HG02943 (cell line): ENCODE measurements at regions not wholly inside any gene's neighbourhood (a gene's known extent, or its start where the extent isn't known, plus 50 kb on each side); places are given as distances from the start of the nearest gene placed in this dataset.
"Not testable (repeated sequence)": the region's sequence is repeated elsewhere in the genome, so short reads cannot be mapped to it uniquely, and the experiment has no call there.

Experiments used
- ATAC-seq: cut with Tn5 transposase; IDR thresholded peaks from one replicate; pipeline ENCODE4 v1.9.1; 2021; ENCODE audit warnings: mild to moderate bottlenecking, low read depth, moderate library complexity; ENCODE audit not compliant: unreplicated experiment

DNA sequence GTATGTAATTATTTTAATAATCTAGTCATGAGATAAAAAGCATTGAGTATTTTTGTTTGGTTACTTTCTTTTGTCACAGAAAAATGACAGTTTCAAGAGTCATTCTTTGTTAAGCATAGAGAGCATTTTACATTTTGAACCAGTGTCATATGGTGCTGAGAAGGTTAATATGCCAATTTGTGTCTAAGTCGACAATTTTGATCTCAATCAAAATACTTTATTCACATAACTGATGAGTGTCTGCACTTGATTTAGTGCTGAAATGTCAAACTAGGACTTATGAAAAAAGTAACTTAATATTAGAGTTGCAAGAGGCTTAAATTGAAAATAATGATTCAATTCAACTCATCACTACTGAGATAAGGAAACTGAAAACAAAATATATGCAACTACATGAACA lies 1804.6 kb upstream of the ACO1 start:
- no peak for ATAC-seq

DNA sequence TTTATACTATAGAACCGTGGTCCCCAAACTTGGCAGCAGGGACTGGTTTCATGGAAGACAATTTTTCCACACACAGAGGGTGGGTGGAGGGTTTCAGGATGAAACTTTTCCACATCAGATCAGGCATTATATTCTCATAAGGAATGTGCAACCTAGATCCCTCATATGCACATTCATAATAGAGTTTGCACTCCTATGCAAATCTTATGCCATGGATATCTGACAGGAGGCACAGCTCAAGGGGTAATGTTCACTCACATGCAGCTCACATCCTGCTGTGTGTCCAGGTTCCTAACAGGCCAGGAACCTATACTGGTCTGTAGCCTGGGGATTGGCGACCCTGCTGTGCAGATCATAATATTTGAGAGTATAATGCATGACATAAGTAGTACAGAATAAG lies 1802.2 kb upstream of the ACO1 start:
- no peak for ATAC-seq

DNA sequence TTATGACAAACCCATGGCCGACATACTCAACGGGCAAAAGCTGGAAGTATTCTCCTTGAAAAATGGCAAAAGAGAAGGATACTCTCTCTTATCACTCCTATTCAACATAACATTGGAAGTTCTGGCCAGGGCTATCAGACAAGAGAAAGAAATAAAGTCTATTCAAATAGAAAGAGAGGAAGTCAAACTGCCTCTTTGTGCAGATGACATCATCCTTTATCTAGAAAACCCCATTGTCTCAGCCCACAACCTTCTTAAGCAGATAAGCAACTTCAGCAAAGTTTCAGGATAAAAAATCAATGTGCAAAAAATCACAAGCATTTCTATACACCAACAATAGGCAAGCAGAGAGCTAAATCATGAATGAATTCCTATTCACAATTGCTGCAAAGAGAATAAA lies 1799.9 kb upstream of the ACO1 start:
- no peak for ATAC-seq

DNA sequence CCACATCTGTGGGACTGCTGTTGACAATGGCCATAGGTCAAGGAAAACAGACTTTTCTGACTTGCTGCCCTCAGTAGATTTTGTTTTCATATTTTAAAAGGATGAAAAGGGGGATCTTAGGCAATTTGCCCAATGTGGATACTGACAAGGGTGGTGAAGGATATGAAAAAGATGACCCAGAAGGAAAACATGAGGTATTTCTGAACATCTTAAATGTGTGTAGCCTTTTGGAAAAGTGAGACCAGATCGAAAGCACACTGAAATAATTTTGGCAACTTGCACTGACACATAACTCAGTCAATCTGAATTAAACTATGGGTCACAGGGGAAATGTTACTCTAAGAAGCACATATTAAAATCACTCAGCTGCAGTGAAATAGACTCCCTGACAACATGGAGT lies 1793.0 kb upstream of the ACO1 start:
- ATAC-seq = no peak

DNA sequence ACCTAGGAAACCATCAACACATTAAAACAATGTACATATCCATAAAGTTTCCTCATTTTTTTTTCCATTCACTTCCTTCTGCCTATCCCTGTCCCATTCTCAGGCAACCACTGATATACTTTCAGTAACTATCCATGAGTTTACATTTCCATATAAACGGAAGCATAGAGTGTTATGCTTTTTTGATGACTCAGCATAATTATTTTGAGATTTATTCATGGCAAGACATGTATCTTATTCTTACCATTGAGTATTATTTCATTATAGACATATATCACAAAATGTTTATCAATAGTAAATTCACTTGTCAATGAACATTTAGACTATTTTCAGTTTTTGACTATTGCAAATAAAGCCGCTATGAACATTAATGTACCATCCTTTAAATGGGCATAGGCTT lies 1786.8 kb upstream of the ACO1 start:
- ATAC-seq = no peak

DNA sequence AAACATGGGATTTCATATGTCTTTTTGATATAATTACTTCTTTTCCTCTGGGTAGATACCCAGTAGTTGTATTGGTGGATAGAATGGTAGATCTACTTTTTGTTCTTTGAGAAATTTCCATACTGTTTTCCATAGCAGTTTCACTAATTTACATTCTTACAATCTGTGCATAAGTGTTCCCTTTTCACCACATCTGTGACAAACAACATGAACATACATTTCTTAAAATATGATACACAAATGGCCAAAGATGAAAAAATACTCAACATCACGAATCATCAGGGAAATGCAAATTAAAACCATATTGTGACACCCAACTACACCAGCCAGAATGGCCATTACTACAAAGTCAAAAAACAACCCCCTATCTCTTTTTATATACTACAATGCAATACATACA lies 1778.5 kb upstream of the ACO1 start:
- no peak for ATAC-seq

DNA sequence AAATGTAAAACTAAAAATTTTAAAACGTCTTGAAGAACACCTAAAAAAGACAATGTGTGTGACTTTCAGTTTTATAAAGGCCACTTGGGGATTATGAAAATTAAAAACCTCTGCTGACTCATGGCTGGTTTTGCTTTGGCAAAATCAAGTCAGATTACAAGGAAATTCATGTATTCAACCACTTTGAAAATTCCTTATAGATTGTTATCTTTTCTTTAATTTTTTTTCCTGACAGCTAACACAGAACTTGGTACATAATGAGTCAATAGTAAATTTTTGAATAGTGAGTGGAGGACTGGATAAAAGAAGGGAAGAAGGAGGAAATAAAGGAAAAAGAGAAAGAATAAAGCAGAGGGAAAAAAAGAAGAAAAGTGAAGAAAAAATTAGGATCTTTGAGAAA lies 1774.7 kb upstream of the ACO1 start:
- ATAC-seq = no peak

DNA sequence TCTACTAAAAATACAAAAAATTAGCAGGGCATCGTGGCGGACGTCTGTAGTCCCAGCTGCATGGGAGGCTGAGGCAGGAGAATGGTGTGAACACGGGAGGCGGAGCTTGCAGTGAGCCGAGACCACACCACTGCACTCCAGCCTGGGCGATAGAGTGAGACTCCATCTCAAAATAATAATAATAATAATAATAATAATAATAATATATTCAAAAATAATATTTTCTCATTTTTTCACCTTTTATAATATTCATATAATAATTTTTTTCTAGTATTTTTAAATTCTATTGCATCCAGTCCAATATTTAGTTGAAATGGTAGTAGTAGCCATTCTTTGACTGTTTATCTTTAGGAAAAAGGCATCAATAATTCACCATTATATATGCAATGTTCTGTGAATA lies 1767.7 kb upstream of the ACO1 start:
- ATAC-seq = not testable (repeated sequence)

DNA sequence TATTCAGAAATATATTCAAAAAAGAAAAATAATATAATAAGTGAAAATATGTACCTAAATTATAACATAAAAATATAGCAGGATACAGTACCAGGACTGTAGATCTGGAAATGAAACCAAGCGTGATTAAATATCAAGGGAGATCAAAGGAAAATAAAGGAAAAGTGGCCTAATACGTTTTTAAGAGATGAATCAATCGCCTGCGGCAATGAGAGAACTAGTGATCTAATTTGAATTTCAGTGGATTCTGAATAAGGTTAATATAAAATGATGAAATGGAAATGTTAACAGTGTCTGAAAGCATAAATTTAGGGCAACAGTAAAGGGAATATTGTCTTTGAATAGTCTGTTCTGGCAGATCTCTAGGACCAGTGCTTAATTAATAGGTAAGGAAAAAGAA lies 1761.9 kb upstream of the ACO1 start:
- ATAC-seq = no peak

DNA sequence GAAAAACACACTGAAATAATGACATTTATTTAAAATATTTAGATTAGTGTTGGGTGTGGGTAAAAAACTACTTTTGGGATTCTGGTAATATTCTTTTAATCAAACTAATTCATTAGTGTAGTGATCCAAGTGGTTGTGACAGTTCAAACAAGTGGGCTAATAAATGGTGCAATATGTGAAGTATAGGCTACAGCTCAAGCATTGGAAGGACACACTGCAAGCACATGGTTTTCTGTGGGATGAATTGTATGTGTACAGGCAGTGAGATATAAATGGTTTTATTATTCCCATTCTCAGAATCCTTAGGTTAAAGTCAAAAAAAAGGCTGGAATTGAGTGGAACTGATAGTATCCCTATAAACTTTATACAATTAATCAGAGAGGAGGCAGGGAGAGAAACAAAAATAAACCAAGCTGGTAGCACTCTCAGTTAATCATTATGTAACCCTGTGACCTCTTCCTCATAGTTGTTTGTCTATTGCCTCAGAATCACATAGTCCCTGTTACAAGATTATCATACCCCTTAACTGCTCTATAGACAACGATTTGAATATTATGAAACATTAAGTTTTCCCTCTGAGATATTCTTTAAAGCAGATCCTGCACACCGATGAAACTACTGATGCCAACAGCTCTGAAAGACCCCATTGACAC lies 1755.4 kb upstream of the ACO1 start:
- no peak for ATAC-seq

DNA sequence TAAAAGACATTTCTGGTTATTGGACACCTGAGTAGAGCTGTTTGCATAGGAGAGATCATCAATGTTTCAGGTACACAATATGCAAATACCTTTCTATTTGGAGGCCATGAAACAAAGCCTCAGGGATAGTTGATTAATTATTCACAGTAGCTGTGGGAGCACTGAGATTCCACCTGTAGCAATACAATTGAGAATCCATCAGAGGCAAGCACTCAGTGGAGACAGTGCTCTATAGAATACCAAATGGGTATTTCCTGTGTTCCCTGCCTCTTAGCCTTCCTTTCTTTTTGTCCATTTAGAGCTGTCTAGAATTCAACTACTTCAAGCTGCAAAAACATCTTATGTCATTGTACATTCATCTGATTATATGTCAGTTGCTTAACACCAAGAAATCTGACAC lies 1754.0 kb upstream of the ACO1 start:
- ATAC-seq = no peak

DNA sequence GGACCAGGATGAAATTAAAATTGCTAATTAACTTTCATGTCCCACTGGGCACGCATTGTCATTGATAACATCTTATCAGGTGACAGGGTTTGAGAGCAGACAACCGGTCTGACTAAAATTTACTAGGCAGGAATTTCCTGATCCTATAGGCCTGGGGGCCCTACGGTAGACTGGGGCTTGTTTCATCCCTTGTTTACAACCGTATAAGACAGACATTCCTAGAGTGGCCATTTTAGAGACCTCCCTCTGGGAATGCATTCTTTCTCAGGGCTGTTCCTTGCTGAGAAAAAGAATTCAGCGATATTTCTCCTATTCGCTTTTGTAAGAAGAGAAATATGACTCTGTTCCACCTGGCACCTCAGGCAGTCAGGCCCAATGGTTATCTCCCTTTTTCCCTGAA lies 1737.8 kb upstream of the ACO1 start:
- ATAC-seq = not testable (repeated sequence)

DNA sequence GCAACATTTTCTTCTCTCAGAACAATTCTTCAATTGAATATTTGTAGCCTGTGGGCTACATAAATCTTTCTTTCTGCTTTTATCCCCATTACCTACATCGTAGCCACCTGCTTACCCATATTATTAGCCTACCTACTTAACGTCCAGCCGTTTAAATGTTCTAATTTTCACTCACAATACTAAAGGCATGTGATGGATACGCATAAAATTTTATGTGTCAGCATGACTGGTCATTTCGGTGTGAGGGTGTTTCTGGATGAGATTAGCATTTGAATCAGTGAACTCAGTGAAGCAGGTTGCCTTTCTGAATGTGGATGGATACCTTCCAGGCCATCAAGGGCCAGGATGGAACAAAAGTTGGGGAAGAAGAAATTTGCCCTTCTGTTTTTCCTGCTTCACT lies 1722.5 kb upstream of the ACO1 start:
- no peak for ATAC-seq

DNA sequence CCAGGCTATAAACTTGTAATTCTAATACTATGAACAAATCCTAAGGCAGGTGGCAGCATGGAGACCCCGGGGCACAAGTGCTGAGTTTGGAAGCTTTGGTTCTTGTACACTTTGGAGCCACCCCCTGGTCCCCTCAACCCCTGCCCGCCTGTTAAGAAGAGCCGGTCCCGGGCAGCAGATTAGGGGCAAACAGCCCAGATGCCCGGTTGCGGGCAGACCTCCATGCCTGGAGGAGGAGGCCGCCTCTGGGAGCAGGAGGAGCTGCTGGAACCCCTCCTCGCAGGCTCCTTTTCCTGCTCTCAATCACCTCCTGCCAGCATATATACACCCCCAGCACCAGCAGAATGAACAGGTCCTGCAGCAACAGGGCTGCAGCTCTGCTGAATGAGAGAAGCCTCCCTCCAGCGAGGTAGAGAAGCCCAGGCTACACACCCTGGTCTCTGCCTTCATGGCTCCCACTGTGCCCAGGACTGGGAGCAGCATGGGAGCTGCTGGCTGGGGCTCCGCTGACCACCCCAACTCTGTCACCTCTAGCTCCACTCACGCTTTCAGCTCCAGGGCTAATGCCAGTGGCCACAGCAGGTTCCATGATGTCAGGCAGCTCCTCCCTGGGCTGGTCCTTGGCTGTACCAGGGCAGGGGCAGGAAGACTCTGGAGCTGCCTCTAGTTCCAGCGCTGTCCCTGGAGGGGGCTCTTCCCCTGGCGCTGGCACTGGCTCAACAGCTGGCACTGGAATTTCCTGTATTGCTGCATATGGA lies 1713.5 kb upstream of the ACO1 start:
- no peak for ATAC-seq

DNA sequence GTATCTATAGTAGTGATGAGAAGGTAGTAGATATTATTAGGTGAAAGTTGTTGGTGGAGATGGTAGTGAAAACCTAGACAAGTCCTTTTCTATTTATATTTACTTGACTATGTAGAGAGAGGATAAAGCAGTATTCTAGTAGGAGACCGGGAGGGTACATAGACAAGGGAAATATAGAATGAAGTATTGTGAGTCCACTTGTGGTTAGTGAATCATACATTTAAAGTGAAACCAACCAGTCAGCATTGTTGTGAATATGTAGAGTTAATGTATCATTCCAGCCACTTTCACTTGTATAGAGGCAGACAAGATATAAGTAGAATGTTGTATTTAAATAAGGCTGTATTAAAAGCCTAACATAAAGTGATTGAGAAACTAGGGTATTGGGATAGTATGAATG lies 1711.3 kb upstream of the ACO1 start:
- no peak for ATAC-seq

DNA sequence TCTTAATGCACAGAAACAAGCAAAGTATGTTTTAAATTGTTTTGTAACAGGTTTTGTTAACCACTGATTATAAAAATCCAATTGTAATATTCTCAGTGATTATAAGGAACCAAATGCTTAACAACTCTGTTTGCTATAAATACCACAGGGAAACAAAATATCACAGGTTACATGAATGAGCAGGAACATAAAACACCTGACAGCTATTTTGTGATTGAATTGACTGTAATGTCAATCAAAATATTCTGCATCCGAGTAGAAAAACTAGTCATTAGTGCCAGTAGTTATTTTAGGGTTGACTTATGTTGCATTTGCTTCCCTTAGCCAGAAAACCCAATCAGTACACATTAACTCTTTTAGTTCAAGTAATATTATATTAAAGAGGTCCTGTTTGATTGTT lies 1707.8 kb upstream of the ACO1 start:
- ATAC-seq = no peak

DNA sequence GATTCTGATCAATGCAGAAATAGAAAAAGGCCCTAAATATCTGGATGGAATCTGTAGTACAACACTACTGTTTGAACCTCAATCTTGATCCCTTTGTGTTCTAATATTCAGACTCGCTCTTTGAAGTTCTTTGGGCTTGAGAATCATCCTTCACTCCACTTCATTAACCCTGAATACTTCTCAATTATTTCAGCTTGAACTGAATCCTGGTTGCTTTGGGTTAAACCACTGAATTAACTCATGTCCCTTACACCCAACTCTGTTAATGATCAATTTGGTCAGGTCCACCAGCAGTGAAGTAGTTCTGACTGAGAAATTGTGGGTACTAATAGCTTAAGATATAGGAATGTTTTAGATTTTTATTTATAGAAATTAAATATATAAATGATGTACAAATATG lies 1707.2 kb upstream of the ACO1 start:
- no peak for ATAC-seq

DNA sequence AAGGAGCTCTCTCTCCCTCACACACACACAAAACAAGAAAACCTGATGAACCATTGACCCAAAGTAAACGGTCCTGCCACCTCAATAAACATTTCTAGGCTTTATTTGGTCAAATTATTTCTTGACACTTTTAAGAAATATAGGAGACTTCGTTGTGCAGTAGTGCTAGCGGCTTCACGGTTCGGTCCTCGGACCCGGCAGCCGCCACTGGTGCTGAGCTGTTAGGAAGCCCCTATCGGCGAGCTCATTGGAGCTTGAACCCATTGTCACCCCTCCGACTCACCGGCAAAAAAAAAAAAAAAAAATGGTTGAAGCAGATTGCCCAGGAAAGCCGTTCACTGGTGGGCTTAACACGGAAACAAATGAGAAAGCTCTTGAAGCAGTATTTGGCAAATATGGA lies 1695.6 kb upstream of the ACO1 start:
- ATAC-seq = no peak

DNA sequence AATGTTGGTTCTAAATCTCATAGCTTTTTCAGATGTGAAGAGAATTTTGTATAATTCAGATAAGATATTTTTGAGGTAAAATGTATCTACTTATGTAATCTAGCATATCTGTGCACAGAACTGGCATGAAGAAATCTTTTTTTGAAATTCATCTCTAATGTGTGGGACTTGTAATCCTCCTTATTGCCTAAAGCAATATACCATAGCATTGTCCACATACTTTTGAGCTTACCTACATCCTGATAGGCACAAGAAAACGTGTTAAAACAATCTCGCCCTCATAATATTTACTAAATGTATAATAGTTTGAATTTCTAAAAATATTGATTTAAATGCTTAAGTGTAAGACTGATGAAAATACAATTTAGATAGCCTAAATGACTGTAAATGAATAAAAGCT lies 1686.5 kb upstream of the ACO1 start:
- ATAC-seq = no peak

DNA sequence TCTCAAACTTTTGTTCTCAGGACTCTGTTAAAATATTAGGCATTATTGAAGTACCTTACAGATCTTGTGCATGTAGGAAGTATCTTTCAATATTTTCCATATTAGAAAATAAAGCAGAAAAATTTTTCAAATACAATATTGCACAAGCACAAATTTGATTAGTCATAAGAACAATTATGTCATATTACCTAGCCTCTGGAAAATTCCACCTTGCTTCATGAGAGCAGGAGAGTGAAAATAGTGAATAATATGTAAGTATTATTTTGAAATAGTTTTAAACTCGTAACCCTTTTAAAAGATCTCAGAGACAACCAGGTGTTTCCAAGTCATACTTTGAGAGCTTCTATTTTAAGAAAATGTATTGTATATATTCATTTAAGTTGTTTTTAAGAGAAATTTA lies 1672.9 kb upstream of the ACO1 start:
- ATAC-seq = no peak

DNA sequence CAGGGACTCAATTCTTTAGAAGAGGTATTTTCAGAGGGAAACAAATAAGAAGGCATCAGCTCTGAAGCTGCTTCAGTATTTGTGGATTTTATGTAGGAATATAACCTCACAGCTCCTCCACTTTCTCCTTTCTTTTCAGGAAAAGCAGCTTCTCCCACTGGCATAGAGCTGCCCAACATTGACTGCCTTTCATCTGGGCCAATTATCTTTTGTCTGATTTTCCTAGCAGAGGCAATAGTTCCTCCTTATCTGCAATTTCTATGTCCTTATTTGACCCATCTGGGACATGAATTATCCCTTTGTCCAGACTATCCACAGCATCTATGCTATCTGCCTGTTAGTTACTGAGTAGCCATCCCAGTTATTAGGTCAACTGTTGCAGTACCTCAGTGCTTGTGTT lies 1671.2 kb upstream of the ACO1 start:
- ATAC-seq = no peak

DNA sequence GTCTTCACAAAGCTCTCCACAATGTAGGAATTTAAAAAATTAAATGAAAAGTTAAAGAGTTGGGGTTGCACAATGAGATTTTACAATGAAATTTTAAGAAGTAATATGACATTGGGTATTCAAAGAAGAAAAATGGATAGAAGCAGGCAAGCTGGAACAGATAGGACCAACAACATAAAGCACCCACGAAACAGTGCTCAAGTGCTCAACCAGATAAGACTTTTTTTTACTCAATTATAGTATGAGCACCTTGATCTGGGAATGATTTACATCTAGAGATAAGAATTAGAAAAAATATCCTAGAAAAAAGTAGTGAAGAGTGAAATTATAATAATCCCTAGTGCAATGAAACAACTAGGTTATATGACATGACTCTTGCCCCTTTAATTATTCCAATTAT lies 1670.1 kb upstream of the ACO1 start:
- no peak for ATAC-seq

DNA sequence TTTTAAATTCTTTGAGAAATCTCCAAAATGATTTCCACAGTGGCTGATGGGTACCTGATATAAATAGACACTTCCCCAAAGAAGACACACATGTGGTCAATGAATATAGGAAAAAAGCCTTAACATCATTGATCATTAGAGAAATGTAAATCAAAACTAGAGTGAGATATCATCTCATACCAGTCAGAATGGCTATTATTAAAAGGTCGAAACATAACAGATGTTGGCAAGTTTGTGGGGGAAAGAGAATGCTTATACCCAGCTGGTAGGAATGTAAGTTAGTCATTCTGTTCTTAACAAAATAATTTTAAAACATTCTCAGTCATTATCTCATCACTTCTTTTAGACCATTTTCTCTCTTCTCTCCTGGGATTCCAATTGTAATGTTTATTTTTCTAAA lies 1666.0 kb upstream of the ACO1 start:
- ATAC-seq = no peak
